Epithelial cell of esophagus (primary cell): ENCODE measurements at regions not wholly inside any gene's neighbourhood (a gene's known extent, or its start where the extent isn't known, plus 50 kb on each side); places are given as distances from the start of the nearest gene placed in this dataset.
A peak's percentile ranks its signal among the peaks of the same experiment; 100 is the strongest.

Source experiments
- DNase-seq: peaks from one replicate; pipeline ENCODE4 v3.0.0; 2010; ENCODE audit warnings: low read depth
- H3K4me3 ChIP-seq: 2 replicates; pipeline ENCODE4 v1.5.1; 2011; ENCODE audit warnings: mild to moderate bottlenecking, low read length, control low read depth
- TF ChIP-seq, protein P1 (sequence below): IDR thresholded peaks from 2 replicates; pipeline ENCODE4 v1.5.1; 2011; ENCODE audit warnings: low read depth, mild to moderate bottlenecking, low read length, control low read depth, inconsistent platforms; ENCODE audit not compliant: insufficient read depth; ENCODE audit errors: missing control alignments

GRCh38 chr18:24826605-24827004 is 366.2 kb downstream of the HRH4 start:
- no peak for DNase-seq
- H3K4me3 ChIP-seq = no peak overlapping the region
- TF ChIP-seq, protein P1, sequence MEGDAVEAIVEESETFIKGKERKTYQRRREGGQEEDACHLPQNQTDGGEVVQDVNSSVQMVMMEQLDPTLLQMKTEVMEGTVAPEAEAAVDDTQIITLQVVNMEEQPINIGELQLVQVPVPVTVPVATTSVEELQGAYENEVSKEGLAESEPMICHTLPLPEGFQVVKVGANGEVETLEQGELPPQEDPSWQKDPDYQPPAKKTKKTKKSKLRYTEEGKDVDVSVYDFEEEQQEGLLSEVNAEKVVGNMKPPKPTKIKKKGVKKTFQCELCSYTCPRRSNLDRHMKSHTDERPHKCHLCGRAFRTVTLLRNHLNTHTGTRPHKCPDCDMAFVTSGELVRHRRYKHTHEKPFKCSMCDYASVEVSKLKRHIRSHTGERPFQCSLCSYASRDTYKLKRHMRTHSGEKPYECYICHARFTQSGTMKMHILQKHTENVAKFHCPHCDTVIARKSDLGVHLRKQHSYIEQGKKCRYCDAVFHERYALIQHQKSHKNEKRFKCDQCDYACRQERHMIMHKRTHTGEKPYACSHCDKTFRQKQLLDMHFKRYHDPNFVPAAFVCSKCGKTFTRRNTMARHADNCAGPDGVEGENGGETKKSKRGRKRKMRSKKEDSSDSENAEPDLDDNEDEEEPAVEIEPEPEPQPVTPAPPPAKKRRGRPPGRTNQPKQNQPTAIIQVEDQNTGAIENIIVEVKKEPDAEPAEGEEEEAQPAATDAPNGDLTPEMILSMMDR = no peak

- no peak for DNase-seq
- no peak overlapping the region for H3K4me3 ChIP-seq
- TF ChIP-seq, protein P1 = no peak
Measured at GRCh38 chr18:24827501-24827900, 367.1 kb downstream of the HRH4 start.

DNA sequence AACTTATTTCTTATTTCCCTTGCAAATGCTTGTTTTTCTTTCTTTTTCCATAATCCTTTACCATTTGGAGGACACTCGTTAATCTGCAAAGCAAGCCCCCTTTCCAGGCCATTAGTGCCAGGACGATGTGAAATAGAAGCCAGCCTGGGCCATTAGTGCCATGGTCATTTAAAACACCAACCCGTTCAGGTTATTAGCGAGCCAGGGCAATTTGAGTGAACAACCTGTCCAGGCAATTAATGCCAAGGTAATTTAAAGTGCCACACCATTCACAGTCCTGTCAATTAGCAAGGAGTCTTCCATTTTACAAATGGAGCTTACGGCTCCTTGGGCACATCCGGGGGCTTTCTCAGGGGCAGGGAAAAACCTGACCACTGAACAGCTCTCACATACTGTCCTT is 370.6 kb downstream of the HRH4 start:
- TF ChIP-seq, protein P1 = no peak
- DNase-seq = no peak
- no peak overlapping the region for H3K4me3 ChIP-seq

DNA sequence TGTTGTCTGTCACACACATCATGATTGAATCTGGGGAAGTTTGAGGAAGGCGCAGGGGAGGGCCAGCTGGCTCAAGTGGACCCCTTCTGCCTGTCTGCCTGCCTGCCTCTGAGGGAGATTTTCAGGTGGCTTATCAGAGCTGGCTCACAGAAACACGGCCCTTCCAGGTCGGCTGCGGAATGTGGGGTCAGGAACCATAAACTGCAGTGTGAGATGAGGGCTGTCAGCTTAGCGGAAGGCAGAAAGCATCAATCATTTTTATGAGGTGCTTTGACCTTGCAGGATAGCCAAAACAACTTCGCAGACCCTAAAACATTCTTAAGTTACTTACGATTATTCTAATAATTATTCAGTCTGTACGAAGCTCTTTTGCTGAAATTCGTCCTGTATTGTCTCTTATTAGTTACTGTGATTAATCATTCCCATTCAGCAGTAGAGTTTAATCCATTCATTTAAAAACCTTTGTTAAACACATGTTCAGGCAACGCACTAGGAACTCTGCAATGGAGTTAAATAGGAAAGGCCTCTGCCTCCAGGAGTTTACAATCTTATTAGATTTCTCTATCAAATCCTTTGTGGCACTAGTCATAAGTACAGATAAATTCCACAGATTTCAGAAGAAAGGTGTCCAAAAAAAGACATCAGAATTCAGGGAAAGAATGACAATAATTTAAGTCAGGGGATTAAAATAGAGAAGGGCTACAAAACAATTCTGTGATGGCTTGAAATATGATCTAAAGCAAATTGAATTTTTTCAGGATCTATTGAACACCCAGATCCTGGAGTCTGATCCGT is 371.6 kb downstream of the HRH4 start:
- TF ChIP-seq, protein P1 = no peak
- H3K4me3 ChIP-seq = no peak overlapping the region
- DNase-seq = no peak

GRCh38 chr18:24835751-24836150 is 375.3 kb downstream of the HRH4 start:
- DNase-seq = no peak
- H3K4me3 ChIP-seq = no peak overlapping the region
- TF ChIP-seq, protein P1 = no peak

DNA sequence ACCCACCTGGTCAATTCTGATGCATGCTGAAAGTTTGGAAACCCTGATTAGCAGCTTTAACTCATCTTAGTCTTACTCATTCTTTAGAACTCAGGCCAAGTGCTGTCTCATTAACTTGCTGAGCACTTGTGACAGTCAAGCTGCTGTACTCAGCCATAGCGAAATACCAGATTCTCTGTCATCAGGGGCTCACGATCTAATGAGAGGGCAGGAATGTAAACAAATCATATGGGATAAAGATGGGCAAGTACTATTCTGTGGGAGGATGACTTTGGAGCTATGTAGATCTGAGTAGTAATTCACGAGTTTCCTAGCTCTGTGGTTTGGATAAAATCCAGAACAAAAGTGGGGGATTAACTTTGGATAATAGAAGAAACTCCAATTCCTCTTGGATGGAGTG is 376.6 kb downstream of the HRH4 start:
- DNase-seq = peak; percentile 4
- no peak overlapping the region for H3K4me3 ChIP-seq
- TF ChIP-seq, protein P1 = no peak

GRCh38 chr18:24840051-24840450 is 379.6 kb downstream of the HRH4 start:
- no peak for DNase-seq
- TF ChIP-seq, protein P1 = no peak
- H3K4me3 ChIP-seq = no peak overlapping the region
